Body of pancreas (tissue), 4 donors: ENCODE measurements at regions not wholly inside any gene's neighbourhood (a gene's known extent, or its start where the extent isn't known, plus 50 kb on each side); places are given as distances from the start of the nearest gene placed in this dataset.

Source experiments
- ATAC-seq: fragments of 150-250 bp; one replicate; pipeline ENCODE4 v1.9.1; 2016
- DNase-seq, 4 donors: peaks; one replicate each; pipeline ENCODE4 v3.0.0-alpha.2; 2019
- H3K27ac ChIP-seq, 4 donors: fragments of 200-600 bp; sonication (generic); 1 replicate in 3 of 4; 2 replicates in 1 of 4; pipeline versions ENCODE4 v1.5.1 to v1.6.1; 2016 to 2019; ENCODE audit warnings: mild to moderate bottlenecking in 1 of 4, mixed read lengths in 1 of 4, moderate library complexity in 1 of 4
- H3K27me3 ChIP-seq, 2 donors: fragments of 200-600 bp; sonication (generic); one replicate each; pipeline ENCODE4 v1.6.0; 2016; ENCODE audit warnings: mild to moderate bottlenecking in 1 of 2
- H3K36me3 ChIP-seq, 2 donors: fragments of 200-600 bp; sonication (generic); replicated peaks in 1 of 2; 2 replicates each; pipeline ENCODE4 v1.5.1; 2016; ENCODE audit warnings: low read depth in 2 of 2; ENCODE audit not compliant: insufficient read depth in 1 of 2
- H3K4me1 ChIP-seq: fragments of 200-600 bp; sonication (generic); one replicate; pipeline ENCODE4 v1.6.0; 2016
- H3K4me3 ChIP-seq, 2 donors: fragments of 200-600 bp; sonication (generic); 1 replicate in 1 of 2; 2 replicates in 1 of 2; pipeline ENCODE4 v1.5.1; 2016 to 2019
- H3K9me3 ChIP-seq, 3 donors: fragments of 200-600 bp; sonication (generic); 1 replicate in 2 of 3; 2 replicates in 1 of 3; pipeline ENCODE4 v1.5.1; 2016
- CTCF ChIP-seq, 7 experiments: fragments of 450-650 bp in 4 of 7; fragments of 200-600 bp in 3 of 7; sonication (generic) in 3 of 7; IDR thresholded peaks; one replicate each; pipeline ENCODE4 v1.5.1; 2016 to 2019; ENCODE audit warnings: antibody characterized with exemption in 7 of 7
- POLR2A ChIP-seq, 3 donors: fragments of 450-650 bp; IDR thresholded peaks; one replicate each; pipeline ENCODE4 v1.6.1; 2016; ENCODE audit warnings: antibody characterized with exemption in 3 of 3, mild to moderate bottlenecking in 2 of 3
- WGBS, 2 donors: methylation state at CpG; one replicate each; pipeline ENCODE4 v1.1.5; 2017; 5-methylcytosine and 5-hydroxymethylcytosine counted together
- intact Hi-C: fragments of 100-400 bp; cut with DNase I; formaldehyde crosslinking; loops from one replicate; pipeline ENCODE4 v1.15.1; 2023

- Histone ChIP-seq H3K4me3 (no peak overlapping the region), H3K27me3 (no peaks in the 10 kb centered on the region), H3K4me1 (no peaks in the 10 kb centered on the region), H3K27ac (no peak overlapping the region), H3K9me3 (no peaks in the 10 kb centered on the region), H3K36me3 (no peaks in the 10 kb centered on the region)
- TF ChIP-seq POLR2A (IDR thresholded peaks at IDR 0.05) (no peak), CTCF (IDR thresholded peaks at IDR 0.05) (no peak)
- DNase-seq: no peak
- intact Hi-C loops: no loop called here
- 42 to 62% methylated on average over 1 of the region's 1 CpG for WGBS, 2 donors
- ATAC-seq: no peak
Observed at GRCh38 chr18:53798516-53798915, 426.0 kb downstream of the MBD2 start.

GRCh38 chr18:53797998-53798495 is 426.4 kb downstream of the MBD2 start:
- H3K9me3 ChIP-seq: no peaks in the 10 kb centered on the region
- DNase-seq (no peak), ATAC-seq (no peak)
- H3K27me3 ChIP-seq: no peaks in the 10 kb centered on the region
- intact Hi-C loops: no loop called here
- no peak overlapping the region for H3K4me3 ChIP-seq
- TF ChIP-seq CTCF (IDR thresholded peaks at IDR 0.05) (no peak), POLR2A (IDR thresholded peaks at IDR 0.05) (no peak)
- no peaks in the 10 kb centered on the region for H3K4me1 ChIP-seq
- no peaks in the 10 kb centered on the region for H3K36me3 ChIP-seq
- H3K27ac ChIP-seq: no peak overlapping the region
- WGBS, 2 donors: 35 to 38% methylated on average over 2 of the region's 2 CpGs

GRCh38 chr18:53796040-53796729 is 428.3 kb downstream of the MBD2 start:
- intact Hi-C loops: no loop called here
- TF ChIP-seq POLR2A (IDR thresholded peaks at IDR 0.05): no peak
- TF ChIP-seq CTCF (IDR thresholded peaks at IDR 0.05): no peak
- WGBS, 2 donors: 71 to 76% methylated on average over 1 of the region's 1 CpG
- no peak for DNase-seq
- H3K27me3 ChIP-seq: no peaks in the 10 kb centered on the region
- H3K4me1 ChIP-seq: no peaks in the 10 kb centered on the region
- H3K36me3 ChIP-seq: no peaks in the 10 kb centered on the region
- H3K4me3 ChIP-seq: no peak overlapping the region
- peak; percentile 35 for ATAC-seq
- no peaks in the 10 kb centered on the region for H3K9me3 ChIP-seq
- no peak overlapping the region for H3K27ac ChIP-seq

GRCh38 chr18:53795610-53796009 is 428.9 kb downstream of the MBD2 start:
- Histone ChIP-seq H3K36me3 (no peaks in the 10 kb centered on the region), H3K4me1 (no peaks in the 10 kb centered on the region), H3K27me3 (no peaks in the 10 kb centered on the region), H3K9me3 (no peaks in the 10 kb centered on the region), H3K4me3 (no peak overlapping the region), H3K27ac (no peak overlapping the region)
- TF ChIP-seq CTCF (IDR thresholded peaks at IDR 0.05) (no peak), POLR2A (IDR thresholded peaks at IDR 0.05) (no peak)
- intact Hi-C loops: no loop called here
- no peak for DNase-seq
- no peak for ATAC-seq

- H3K9me3 ChIP-seq: no peaks in the 10 kb centered on the region
- H3K4me3 ChIP-seq: no peak overlapping the region
- no peaks in the 10 kb centered on the region for H3K4me1 ChIP-seq
- DNase-seq (no peak), ATAC-seq (no peak)
- no peaks in the 10 kb centered on the region for H3K36me3 ChIP-seq
- H3K27ac ChIP-seq: no peak overlapping the region
- H3K27me3 ChIP-seq: no peaks in the 10 kb centered on the region
- no peak for TF ChIP-seq CTCF (IDR thresholded peaks at IDR 0.05)
- TF ChIP-seq POLR2A (IDR thresholded peaks at IDR 0.05): no peak
- 61 to 70% methylated on average over 3 of the region's 3 CpGs for WGBS, 2 donors
- intact Hi-C loops: no loop called here
Observed at GRCh38 chr18:53795061-53795460, 429.4 kb downstream of the MBD2 start.
